GM12891 (cell line): ENCODE measurements at regions not wholly inside any gene's neighbourhood (a gene's known extent, or its start where the extent isn't known, plus 50 kb on each side); places are given as distances from the start of the nearest gene placed in this dataset.

ENCODE experiments used
- POLR2A ChIP-seq: IDR thresholded peaks from 2 replicates; pipeline ENCODE4 v1.6.1; 2011; ENCODE audit warnings: low read depth, low read length, control low read depth
- TAF1 ChIP-seq: IDR thresholded peaks from 2 replicates; pipeline ENCODE4 v1.6.1; 2011; ENCODE audit warnings: low read depth, low read length, control low read depth

DNA sequence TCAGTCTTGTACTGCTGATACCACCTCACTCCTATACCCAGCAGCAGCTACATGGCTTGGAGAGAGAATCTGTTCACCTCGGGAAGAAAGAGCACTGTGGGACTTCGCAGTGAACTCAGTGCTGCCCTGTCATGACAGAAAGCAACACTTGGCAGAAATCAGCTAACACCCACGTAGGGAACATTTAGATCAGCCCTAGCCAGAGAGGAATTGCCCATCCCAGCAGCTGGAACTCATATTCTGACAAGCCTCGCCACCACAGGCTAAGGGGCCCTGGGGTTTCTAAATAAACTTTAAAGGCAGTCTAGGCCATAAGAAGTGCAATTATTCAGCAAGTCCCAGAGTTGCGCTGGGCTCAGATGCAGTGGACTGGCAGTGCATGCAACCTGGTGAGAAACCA, 1266.8 kb downstream of the GRIK2 start:
- TF ChIP-seq POLR2A = no peak
- TF ChIP-seq TAF1 = no peak
